Raji (cell line): ENCODE measurements at regions not wholly inside any gene's neighbourhood (a gene's known extent, or its start where the extent isn't known, plus 50 kb on each side); places are given as distances from the start of the nearest gene placed in this dataset.

Source experiments
- POLR2A ChIP-seq: IDR thresholded peaks from 2 replicates; pipeline ENCODE4 v1.6.1; 2011; ENCODE audit warnings: low read depth, low read length, control low read depth; ENCODE audit not compliant: insufficient read depth

- TF ChIP-seq POLR2A = no peak
These were observed 109.6 kb upstream of the FSIP2 start for GRCh38 chr2:185628985-185629384.

GRCh38 chr2:185633621-185634020, 105.0 kb upstream of the FSIP2 start:
- TF ChIP-seq POLR2A = no peak

- TF ChIP-seq POLR2A = no peak
These were observed 99.8 kb upstream of the FSIP2 start for GRCh38 chr2:185638771-185639170.

DNA sequence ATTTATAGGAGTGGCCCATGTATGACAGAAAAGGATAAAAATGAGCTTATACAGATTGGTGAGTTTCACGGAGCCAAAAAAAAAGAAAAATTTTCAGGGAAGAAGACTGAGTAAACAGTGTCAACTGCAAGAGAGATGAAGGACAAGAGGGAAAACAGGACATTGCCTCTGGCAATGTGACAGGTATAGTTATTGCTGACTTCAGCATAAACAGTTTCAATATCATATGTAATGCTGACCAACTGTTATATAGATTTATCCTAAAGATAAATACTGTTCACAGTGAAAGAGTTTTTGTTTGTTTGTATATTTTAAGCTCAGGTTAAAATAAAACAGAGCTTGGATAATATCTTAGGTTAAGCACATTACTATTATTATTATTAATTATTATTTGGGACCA, 98.0 kb upstream of the FSIP2 start:
- TF ChIP-seq POLR2A = no peak

GRCh38 chr2:185643434-185643833, 95.2 kb upstream of the FSIP2 start:
- TF ChIP-seq POLR2A = no peak

DNA sequence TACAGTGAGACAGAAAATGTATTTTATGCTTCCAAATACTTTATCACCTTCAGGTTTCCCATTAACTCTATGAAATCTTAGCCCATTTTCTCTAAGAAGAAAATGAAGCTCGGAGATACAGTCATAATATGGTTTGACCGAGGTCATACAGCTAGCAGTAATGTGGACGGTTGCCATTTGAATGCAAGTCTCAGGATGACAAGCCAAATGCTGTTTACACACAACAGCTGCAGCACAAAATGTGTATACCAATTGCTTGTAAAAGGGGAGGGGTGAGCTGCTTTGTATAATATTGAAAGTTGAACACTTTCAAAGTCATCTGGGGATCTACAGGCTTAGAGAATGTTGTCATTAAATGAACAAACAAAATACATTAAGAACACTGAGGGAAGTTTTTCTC, 93.8 kb upstream of the FSIP2 start:
- TF ChIP-seq POLR2A = no peak

DNA sequence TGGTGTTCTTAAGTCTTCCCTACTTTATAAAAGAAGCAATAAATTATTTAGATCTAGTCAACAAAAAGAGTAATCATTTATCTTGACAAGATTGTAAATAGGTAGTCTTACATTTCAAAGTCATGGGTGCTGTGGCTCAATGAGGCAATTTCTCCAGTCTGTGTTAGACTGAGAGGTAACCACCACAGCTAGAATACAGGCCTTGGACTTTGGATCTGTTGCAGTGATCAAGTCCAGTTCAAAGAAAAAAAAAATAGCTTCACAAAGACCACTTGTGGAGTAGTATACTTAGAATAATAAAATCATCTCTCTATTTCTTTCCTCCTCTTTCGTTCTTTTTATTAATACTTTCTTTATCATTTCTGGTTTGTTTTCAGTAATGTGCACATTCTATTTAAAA, 93.1 kb upstream of the FSIP2 start:
- no peak for TF ChIP-seq POLR2A

- no peak for TF ChIP-seq POLR2A
These were observed 79.9 kb upstream of the FSIP2 start for GRCh38 chr2:185658750-185659149.

DNA sequence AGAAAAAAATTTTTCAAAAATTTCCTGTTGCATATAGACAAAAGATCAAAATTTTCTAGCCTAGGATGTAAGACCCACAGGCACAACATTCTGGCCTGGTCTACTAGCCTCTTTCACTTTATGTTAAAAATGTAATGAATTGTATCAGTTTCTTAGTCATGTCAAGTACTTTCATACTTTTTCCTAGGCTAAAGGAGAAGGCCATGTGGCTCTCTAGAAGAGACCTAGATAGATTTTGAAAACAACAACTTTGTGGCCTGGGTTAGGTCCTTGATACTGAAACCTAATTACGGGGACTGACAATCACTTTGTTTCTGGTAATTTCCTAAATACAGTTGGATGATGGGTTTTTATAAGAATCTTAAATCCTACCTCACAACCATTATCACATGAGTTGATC, 74.8 kb upstream of the FSIP2 start:
- TF ChIP-seq POLR2A = no peak

GRCh38 chr2:185664384-185664783, 74.2 kb upstream of the FSIP2 start:
- TF ChIP-seq POLR2A = no peak

DNA sequence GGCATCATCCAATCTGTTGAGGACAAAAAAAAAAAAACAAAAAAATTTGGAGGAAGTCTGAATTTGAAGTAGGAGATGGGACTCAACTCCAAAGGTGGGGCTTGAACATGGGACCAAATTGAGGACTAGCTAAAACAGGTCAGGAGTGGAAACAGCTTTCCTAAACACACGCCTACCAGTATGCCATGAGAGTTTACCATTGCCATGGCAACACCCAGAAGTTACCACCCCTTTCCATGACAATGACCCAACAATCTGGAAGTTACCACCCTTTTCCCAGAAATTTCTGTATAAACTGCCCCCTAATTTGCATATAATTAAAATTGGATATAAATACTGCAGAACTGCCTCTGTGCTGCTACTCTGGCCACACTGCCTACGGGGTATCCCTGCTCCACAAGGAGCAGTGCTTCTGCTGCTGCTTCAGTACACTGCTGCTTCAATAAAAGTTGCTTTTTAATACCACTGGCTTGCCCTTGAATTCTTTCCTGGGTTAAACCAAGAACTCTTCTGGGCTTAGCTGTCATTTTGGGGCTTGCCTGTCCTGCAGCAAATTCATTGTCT, 73.3 kb upstream of the FSIP2 start:
- TF ChIP-seq POLR2A = no peak

GRCh38 chr2:185667452-185667851, 71.2 kb upstream of the FSIP2 start:
- TF ChIP-seq POLR2A = no peak

- no peak for TF ChIP-seq POLR2A
These were observed 69.9 kb upstream of the FSIP2 start for GRCh38 chr2:185668710-185669109.

- no peak for TF ChIP-seq POLR2A
These were observed 64.4 kb upstream of the FSIP2 start for GRCh38 chr2:185674232-185674631.

- TF ChIP-seq POLR2A = no peak
These were observed 62.3 kb upstream of the FSIP2 start for GRCh38 chr2:185676316-185676715.

DNA sequence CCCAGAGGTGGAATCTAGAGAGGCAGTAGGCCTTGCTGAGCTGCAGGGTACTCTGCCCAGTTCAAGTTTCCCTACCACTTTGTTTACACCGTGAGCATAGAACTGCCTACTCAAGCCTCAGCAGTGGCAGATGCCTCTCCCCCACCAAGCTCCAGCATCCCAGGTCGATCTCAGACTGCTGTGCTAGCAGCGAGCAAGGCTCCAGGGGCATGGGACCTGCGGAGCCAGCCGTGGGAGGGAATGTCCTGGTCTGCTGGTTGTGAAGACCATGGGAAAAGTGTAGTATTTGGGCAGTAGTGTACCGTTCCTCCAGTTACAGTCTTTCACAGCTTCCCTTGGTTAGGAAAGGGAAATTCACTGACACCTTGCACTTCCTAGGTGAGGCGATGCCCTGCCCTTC, 50.6 kb upstream of the FSIP2 start:
- no peak for TF ChIP-seq POLR2A
